Lung (tissue), 11 donors: ENCODE measurements at regions not wholly inside any gene's neighbourhood (a gene's known extent, or its start where the extent isn't known, plus 50 kb on each side); places are given as distances from the start of the nearest gene placed in this dataset.
A peak's percentile ranks its signal among the peaks of the same experiment; 100 is the strongest.

Source experiments
- ATAC-seq: fragments of 200-7000 bp; cut with Tn5 transposase; one replicate; pipeline ENCODE4 v1.9.1; 2020; ENCODE audit warnings: moderate number of reproducible peaks; ENCODE audit not compliant: insufficient read depth, low FRiP score
- DNase-seq, 3 donors: peaks; one replicate each; pipeline ENCODE4 v3.0.0-alpha.2; 2013 to 2017
- H3K27ac ChIP-seq, 2 donors: one replicate each; pipeline ENCODE4 v1.5.1; 2013; ENCODE audit warnings: mild to moderate bottlenecking in 2 of 2, moderate library complexity in 2 of 2, control low read depth in 1 of 2, inconsistent platforms in 1 of 2, low read depth in 1 of 2, low read length in 1 of 2
- H3K27me3 ChIP-seq, 3 donors: one replicate each; pipeline ENCODE4 v1.5.1; 2013; ENCODE audit warnings: low read length in 2 of 3; ENCODE audit not compliant: control insufficient read depth in 3 of 3, insufficient read depth in 3 of 3
- H3K36me3 ChIP-seq, 4 donors: one replicate each; pipeline ENCODE4 v1.5.1; 2013; ENCODE audit warnings: low read length in 4 of 4, mild to moderate bottlenecking in 1 of 4, moderate library complexity in 1 of 4; ENCODE audit not compliant: control insufficient read depth in 4 of 4, insufficient read depth in 4 of 4
- H3K4me1 ChIP-seq, 5 donors: one replicate each; pipeline ENCODE4 v1.5.1; 2013; ENCODE audit warnings: low read length in 5 of 5, mild to moderate bottlenecking in 2 of 5, moderate library complexity in 1 of 5; ENCODE audit not compliant: control insufficient read depth in 5 of 5, insufficient read depth in 5 of 5
- H3K4me3 ChIP-seq: one replicate; pipeline ENCODE4 v1.5.1; 2013; ENCODE audit warnings: mild to moderate bottlenecking, control low read depth, moderate library complexity
- H3K9ac ChIP-seq, 2 donors: one replicate each; pipeline ENCODE4 v1.5.1; 2013; ENCODE audit warnings: low read length in 2 of 2, control low read depth in 1 of 2; ENCODE audit not compliant: insufficient read depth in 1 of 2
- H3K9me3 ChIP-seq, 4 donors: one replicate each; pipeline ENCODE4 v1.5.1; 2013; ENCODE audit warnings: low read length in 3 of 4, mild to moderate bottlenecking in 1 of 4, moderate library complexity in 1 of 4; ENCODE audit not compliant: control insufficient read depth in 4 of 4, insufficient read depth in 3 of 4
- CTCF ChIP-seq: IDR thresholded peaks from 2 replicates; pipeline ENCODE4 v1.5.1; 2012; ENCODE audit warnings: mild to moderate bottlenecking; ENCODE audit errors: control extremely low read depth, extremely low read depth
- WGBS, 2 donors: extraction: QIAGEN DNeasy Blood & Tissue Kit; methylation state at CpG; one replicate each; pipeline ENCODE4 v1.1.7; 2013; 5-methylcytosine and 5-hydroxymethylcytosine counted together
- donor health status: control.
- donor health status: control.
- donor health status: Bipolar disorder and iron deficiency.
- donor health status: healthy.
- donor health status: DM: yes; HTN: yes; CAD: no.

- DNase-seq (peak; percentile 49 to 72 (median 56)), ATAC-seq (peak; percentile 34)
- Histone ChIP-seq H3K27ac (peak overlapping the region in 1 of 2 donors; percentile 15), H3K4me3 (no peak overlapping the region), H3K4me1 (peaks cover 0 to 13% (median 0%) of the 10 kb centered on the region in 5 donors), H3K27me3 (no peaks in the 10 kb centered on the region), H3K9ac (no peak overlapping the region), H3K36me3 (no peaks in the 10 kb centered on the region), H3K9me3 (no peaks in the 10 kb centered on the region)
- TF ChIP-seq CTCF = no peak
- WGBS, 2 donors = 37 to 52% methylated on average over 3 of the region's 3 CpGs
Measured at GRCh38 chr19:28500296-28500695, 712.7 kb downstream of the UQCRFS1 start.

- WGBS, 2 donors = 62 to 80% methylated on average over 7 of the region's 7 CpGs
- H3K4me3 ChIP-seq = no peak overlapping the region
- H3K4me1 ChIP-seq = peaks cover 0 to 13% (median 0%) of the 10 kb centered on the region in 5 donors
- ATAC-seq (no peak), DNase-seq (no peak)
- H3K36me3 ChIP-seq = no peaks in the 10 kb centered on the region
- TF ChIP-seq CTCF = no peak
- H3K9ac ChIP-seq = no peak overlapping the region
- H3K27me3 ChIP-seq = no peaks in the 10 kb centered on the region
- no peak overlapping the region for H3K27ac ChIP-seq
- H3K9me3 ChIP-seq = no peaks in the 10 kb centered on the region
Measured at GRCh38 chr19:28498404-28498976, 714.5 kb downstream of the UQCRFS1 start.

GRCh38 chr19:28497887-28498286 is 715.1 kb downstream of the UQCRFS1 start:
- ATAC-seq (no peak), DNase-seq (no peak)
- H3K9me3 ChIP-seq = no peaks in the 10 kb centered on the region
- H3K27ac ChIP-seq = no peak overlapping the region
- 91 to 93% methylated on average over 4 of the region's 4 CpGs for whole genome bisulfite sequencing, 2 donors
- H3K4me3 ChIP-seq = no peak overlapping the region
- H3K27me3 ChIP-seq = no peaks in the 10 kb centered on the region
- no peak overlapping the region for H3K9ac ChIP-seq
- peaks cover 0 to 12% (median 0%) of the 10 kb centered on the region in 5 donors for H3K4me1 ChIP-seq
- no peak for TF ChIP-seq CTCF
- no peaks in the 10 kb centered on the region for H3K36me3 ChIP-seq

GRCh38 chr19:28497137-28497536 is 715.8 kb downstream of the UQCRFS1 start:
- no peak for DNase-seq
- ATAC-seq = no peak
- H3K36me3 ChIP-seq = no peaks in the 10 kb centered on the region
- H3K27ac ChIP-seq = no peak overlapping the region
- peaks cover 0 to 9% (median 0%) of the 10 kb centered on the region in 5 donors for H3K4me1 ChIP-seq
- 78 to 92% methylated on average over 5 of the region's 5 CpGs for WGBS, 2 donors
- no peak overlapping the region for H3K4me3 ChIP-seq
- no peaks in the 10 kb centered on the region for H3K9me3 ChIP-seq
- H3K9ac ChIP-seq = no peak overlapping the region
- no peaks in the 10 kb centered on the region for H3K27me3 ChIP-seq
- no peak for TF ChIP-seq CTCF
